Uterus (tissue), 3 donors: ENCODE measurements at regions not wholly inside any gene's neighbourhood (a gene's known extent, or its start where the extent isn't known, plus 50 kb on each side); places are given as distances from the start of the nearest gene placed in this dataset.

Experiments used
- DNase-seq, 2 donors: peaks; one replicate each; pipeline ENCODE4 v3.0.0-alpha.2; 2019 to 2020
- H3K27ac ChIP-seq, 2 donors: fragments of 200-600 bp; sonication (generic); 1 replicate in 1 of 2; 2 replicates in 1 of 2; pipeline ENCODE4 v1.5.1; 2016 to 2018
- H3K27me3 ChIP-seq, 2 donors: fragments of 200-600 bp; sonication (generic); one replicate each; pipeline ENCODE4 v1.5.1; 2018 to 2019; ENCODE audit warnings: control low read depth in 1 of 2
- H3K36me3 ChIP-seq, 2 donors: fragments of 200-600 bp; sonication (generic); one replicate each; pipeline ENCODE4 v1.5.1; 2019; ENCODE audit warnings: control low read depth in 1 of 2
- H3K4me1 ChIP-seq, 2 donors: fragments of 200-600 bp; sonication (generic); one replicate each; pipeline ENCODE4 v1.5.1; 2018 to 2019; ENCODE audit warnings: control low read depth in 1 of 2
- H3K4me3 ChIP-seq, 2 donors: fragments of 200-600 bp; sonication (generic); 1 replicate in 1 of 2; 2 replicates in 1 of 2; pipeline ENCODE4 v1.5.1; 2018 to 2019; ENCODE audit warnings: mild to moderate bottlenecking in 1 of 2
- H3K9me3 ChIP-seq, 2 donors: fragments of 200-600 bp; sonication (generic); one replicate each; pipeline ENCODE4 v1.5.1; 2019; ENCODE audit warnings: control low read depth in 1 of 2
- POLR2A ChIP-seq, 2 donors: fragments of 450-650 bp; IDR thresholded peaks; one replicate each; pipeline ENCODE4 v1.6.1; 2016; ENCODE audit warnings: antibody characterized with exemption in 2 of 2, mild to moderate bottlenecking in 1 of 2, moderate library complexity in 1 of 2
- intact Hi-C: fragments of 100-400 bp; cut with DNase I; formaldehyde crosslinking; loops from one replicate; pipeline ENCODE4 v1.15.1; 2023; ENCODE audit warnings: low total_unique reads
- TF ChIP-seq, protein P1 (sequence below), 4 experiments: fragments of 200-600 bp in 2 of 4; fragments of 450-650 bp in 2 of 4; sonication (generic) in 2 of 4; IDR thresholded peaks; one replicate each; pipeline ENCODE4 v1.5.1; 2016 to 2019; ENCODE audit warnings: antibody characterized with exemption in 4 of 4, mild to moderate bottlenecking in 2 of 4, moderate library complexity in 1 of 4
- donor health status: DM: yes; HTN: yes; CAD: no.

DNA sequence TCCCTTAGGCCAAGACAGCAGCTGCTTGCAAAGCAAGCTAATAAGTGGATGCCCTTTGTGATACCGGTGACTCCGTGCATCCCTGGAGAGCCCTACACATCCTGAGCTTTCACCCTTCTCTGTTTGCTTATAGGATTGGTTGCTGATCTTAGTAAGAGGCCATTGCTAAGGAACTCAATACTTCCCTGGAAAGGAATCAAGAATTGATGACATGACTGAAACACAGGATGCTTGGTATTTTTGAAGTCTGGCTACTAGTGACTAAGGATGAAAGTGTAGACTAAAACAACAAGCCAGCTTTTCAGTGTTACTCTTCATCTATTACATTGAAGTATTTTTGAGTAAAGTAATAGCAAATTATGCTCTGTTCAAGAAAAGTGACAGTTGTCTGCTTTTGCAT, 123.0 kb upstream of the SERPINE2 start:
- TF ChIP-seq, protein P1, sequence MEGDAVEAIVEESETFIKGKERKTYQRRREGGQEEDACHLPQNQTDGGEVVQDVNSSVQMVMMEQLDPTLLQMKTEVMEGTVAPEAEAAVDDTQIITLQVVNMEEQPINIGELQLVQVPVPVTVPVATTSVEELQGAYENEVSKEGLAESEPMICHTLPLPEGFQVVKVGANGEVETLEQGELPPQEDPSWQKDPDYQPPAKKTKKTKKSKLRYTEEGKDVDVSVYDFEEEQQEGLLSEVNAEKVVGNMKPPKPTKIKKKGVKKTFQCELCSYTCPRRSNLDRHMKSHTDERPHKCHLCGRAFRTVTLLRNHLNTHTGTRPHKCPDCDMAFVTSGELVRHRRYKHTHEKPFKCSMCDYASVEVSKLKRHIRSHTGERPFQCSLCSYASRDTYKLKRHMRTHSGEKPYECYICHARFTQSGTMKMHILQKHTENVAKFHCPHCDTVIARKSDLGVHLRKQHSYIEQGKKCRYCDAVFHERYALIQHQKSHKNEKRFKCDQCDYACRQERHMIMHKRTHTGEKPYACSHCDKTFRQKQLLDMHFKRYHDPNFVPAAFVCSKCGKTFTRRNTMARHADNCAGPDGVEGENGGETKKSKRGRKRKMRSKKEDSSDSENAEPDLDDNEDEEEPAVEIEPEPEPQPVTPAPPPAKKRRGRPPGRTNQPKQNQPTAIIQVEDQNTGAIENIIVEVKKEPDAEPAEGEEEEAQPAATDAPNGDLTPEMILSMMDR (IDR thresholded peaks at IDR 0.05), result no peak
- TF ChIP-seq POLR2A (IDR thresholded peaks at IDR 0.05), result no peak
- Histone ChIP-seq H3K36me3 (no peaks in the 10 kb centered on the region), H3K27me3 (no peaks in the 10 kb centered on the region), H3K4me3 (no peak overlapping the region), H3K4me1 (no peaks in the 10 kb centered on the region), H3K27ac (no peak overlapping the region), H3K9me3 (no peaks in the 10 kb centered on the region)
- intact Hi-C loops, result no loop called here
- DNase-seq, result no peak

DNA sequence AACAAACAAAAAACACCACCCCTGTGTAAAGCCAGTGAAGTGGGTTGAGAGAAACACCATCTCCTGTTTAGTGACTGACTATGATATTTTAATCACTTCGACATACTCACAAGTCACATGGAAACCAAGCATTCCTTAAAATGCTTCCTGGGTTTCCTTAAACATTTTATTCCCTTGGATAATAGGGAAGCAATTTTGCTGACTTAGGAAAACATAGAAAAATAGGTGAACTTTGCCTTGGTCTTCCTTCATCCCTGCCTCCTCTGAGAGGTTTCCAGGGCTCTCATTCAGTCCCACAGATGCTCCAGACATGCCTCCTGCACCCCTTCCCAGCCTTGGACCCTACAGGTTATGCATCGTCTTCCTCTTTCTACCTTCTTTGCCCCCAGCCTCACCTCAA, 122.6 kb upstream of the SERPINE2 start:
- no peak for DNase-seq
- H3K36me3 ChIP-seq, result no peaks in the 10 kb centered on the region
- no peaks in the 10 kb centered on the region for H3K27me3 ChIP-seq
- H3K4me3 ChIP-seq, result no peak overlapping the region
- no peaks in the 10 kb centered on the region for H3K4me1 ChIP-seq
- H3K27ac ChIP-seq, result no peak overlapping the region
- TF ChIP-seq, protein P1 (IDR thresholded peaks at IDR 0.05), result no peak
- no peak for TF ChIP-seq POLR2A (IDR thresholded peaks at IDR 0.05)
- intact Hi-C loops, result no loop called here
- H3K9me3 ChIP-seq, result no peaks in the 10 kb centered on the region

DNA sequence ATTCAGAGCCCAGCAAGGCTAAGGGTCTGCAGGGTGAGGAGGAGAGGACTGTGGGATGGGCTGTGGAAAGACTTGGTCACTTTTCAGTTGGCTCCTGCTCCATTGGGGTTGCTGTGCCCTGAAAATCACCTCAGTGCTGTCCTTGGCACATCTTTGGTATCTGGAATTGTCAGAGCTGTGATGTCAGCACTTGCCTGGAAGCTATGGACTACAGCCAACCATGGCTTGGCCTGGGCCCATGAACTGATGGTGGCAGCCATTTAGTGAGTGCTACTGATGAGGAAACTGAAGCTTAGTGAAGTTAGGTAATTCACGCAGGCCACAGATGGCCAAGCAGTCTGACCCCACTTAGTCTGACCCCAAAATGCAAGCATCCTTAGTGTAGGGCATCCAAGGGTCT, 121.8 kb upstream of the SERPINE2 start:
- peak in 1 of 2 donors; percentile 18 for DNase-seq
- Histone ChIP-seq H3K27ac (no peak overlapping the region), H3K9me3 (no peaks in the 10 kb centered on the region), H3K36me3 (no peaks in the 10 kb centered on the region), H3K4me3 (no peak overlapping the region), H3K4me1 (no peaks in the 10 kb centered on the region), H3K27me3 (no peaks in the 10 kb centered on the region)
- intact Hi-C loops, result no loop called here
- TF ChIP-seq, protein P1 (IDR thresholded peaks at IDR 0.05), result no peak
- TF ChIP-seq POLR2A (IDR thresholded peaks at IDR 0.05), result no peak

DNA sequence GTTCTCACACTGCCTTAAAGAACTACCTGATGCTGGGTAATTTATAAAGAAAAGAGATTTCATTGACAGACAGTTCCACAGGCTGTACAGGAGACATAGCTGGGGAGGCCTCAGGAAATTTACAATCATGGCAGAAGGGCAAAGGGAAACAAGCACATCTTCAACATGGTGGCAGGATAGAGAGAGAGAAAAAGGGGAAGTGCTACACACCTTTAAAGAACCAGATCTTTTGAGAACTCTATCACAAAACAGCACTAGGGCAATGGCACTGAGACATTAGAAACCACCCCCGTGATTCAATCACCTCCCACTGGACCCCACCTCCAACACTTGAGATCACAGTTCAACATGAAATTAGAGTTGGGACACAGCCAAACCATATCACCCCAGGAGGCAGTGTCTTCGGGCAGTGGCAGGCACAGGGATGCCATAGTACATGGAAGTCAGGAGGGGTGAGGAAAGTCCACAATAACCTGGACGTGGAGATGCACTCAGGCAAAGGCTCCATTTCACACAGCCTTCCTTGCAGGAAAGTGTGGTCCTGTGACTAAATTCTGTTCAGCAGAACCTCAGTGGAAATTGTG, 120.4 kb upstream of the SERPINE2 start:
- H3K36me3 ChIP-seq, result no peaks in the 10 kb centered on the region
- H3K27ac ChIP-seq, result no peak overlapping the region
- no peak for DNase-seq
- H3K4me3 ChIP-seq, result no peak overlapping the region
- no peaks in the 10 kb centered on the region for H3K27me3 ChIP-seq
- H3K4me1 ChIP-seq, result no peaks in the 10 kb centered on the region
- TF ChIP-seq POLR2A (IDR thresholded peaks at IDR 0.05), result no peak
- TF ChIP-seq, protein P1 (IDR thresholded peaks at IDR 0.05), result no peak
- intact Hi-C loops, result no loop called here
- no peaks in the 10 kb centered on the region for H3K9me3 ChIP-seq

DNA sequence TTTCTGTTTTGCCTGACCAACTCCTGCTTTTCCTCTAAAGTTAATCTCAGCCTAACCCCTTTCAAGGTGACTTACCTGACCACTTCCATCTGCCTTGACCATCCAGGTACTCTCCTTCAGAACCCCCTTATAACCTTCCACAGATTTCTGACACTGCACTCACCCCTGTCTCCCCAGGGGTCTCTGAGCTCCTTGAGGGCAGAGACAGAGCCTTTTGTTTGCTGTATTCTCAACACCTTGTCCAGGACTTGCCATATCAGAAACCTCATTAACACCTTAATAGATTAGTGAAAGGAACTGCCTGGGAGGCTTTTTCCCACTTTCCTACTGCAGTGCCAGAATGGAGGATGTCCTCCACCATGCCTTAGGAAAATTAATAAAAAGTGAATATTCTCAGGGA, 119.7 kb upstream of the SERPINE2 start:
- intact Hi-C loops, result no loop called here
- no peak overlapping the region for H3K27ac ChIP-seq
- TF ChIP-seq POLR2A (IDR thresholded peaks at IDR 0.05), result no peak
- TF ChIP-seq, protein P1 (IDR thresholded peaks at IDR 0.05), result no peak
- no peaks in the 10 kb centered on the region for H3K36me3 ChIP-seq
- no peaks in the 10 kb centered on the region for H3K27me3 ChIP-seq
- no peak for DNase-seq
- H3K9me3 ChIP-seq, result no peaks in the 10 kb centered on the region
- no peak overlapping the region for H3K4me3 ChIP-seq
- H3K4me1 ChIP-seq, result no peaks in the 10 kb centered on the region
